HS-5 (cell line): ENCODE measurements at regions not wholly inside any gene's neighbourhood (a gene's known extent, or its start where the extent isn't known, plus 50 kb on each side); places are given as distances from the start of the nearest gene placed in this dataset.

Experiments
- DNase-seq: peaks from one replicate; pipeline ENCODE4 v3.0.0-alpha.2; 2012; ENCODE audit warnings: low read depth

- DNase-seq, result peak; percentile 48
Measured at GRCh38 chr18:11320986-11321385, 171.6 kb upstream of the PIEZO2 start.

DNA sequence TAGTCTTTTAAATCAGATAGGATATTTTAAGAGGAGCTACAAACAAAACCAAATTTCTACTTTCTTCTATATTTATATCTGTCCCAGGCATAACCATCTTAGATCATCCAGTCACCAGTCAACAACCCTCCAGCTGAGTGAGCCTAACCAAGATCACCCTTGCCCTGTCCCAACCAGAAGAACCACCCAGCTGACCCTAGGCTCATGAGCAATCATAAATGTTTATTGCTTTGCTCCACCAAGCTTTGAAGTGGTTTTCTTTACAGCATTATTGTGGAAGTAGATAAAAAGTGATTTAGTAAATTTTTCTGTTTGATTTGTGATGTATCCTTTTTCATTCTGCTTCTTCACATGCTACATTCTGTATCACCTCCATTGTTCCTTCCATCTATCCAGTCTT is 167.2 kb upstream of the PIEZO2 start:
- DNase-seq, result no peak

DNA sequence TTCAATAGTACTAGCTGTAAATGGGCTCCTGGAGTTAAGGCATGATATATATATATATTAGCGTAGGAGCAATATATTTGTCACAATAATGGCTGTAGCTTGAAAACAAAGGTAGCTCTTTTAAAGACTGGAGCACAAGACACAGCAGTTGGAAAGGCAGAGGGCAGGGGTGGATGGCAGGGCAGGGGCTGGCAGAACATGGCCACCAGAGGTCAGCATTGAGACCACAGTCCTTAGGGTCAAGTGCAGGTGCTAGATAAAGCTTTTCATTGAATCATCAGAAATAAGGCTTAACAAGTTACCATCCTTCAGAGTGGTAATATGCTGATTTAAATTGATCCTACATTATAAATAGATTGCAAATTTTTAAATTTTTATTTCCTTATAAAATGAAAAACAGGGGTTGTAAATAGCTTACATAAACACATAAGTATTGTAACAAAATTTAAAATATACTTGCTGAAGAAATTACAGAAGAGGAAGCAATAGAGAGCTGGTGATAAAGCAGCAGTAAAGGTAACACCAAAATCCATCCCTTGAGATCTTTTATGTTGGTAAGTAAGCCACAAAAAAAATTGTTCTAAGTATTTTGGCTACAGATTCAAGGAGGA is 161.2 kb upstream of the PIEZO2 start:
- DNase-seq, result no peak

GRCh38 chr18:11309172-11309571 is 159.8 kb upstream of the PIEZO2 start:
- DNase-seq, result no peak

GRCh38 chr18:11308499-11308898 is 159.1 kb upstream of the PIEZO2 start:
- DNase-seq, result no peak

DNA sequence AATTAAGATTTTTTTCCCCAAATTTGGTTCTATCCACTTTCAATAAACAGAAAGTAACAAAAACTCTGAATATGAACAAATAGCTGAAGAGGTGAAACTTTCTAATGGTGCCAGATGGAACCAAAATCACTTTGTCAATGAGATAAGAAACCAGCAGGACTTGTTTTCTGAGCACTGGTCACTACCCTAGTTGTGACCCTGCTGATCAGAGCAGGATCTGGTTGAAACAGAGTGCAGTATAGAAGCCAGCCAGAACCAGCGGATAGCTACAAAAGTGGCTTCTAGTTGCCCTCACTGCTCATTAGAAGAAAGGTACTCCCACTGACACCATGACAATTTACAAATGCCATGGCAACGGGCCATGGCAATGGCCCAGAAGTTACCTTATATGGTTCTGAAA is 158.3 kb upstream of the PIEZO2 start:
- no peak for DNase-seq

GRCh38 chr18:11305507-11305906 is 156.1 kb upstream of the PIEZO2 start:
- DNase-seq, result no peak

- DNase-seq, result no peak
Measured at GRCh38 chr18:11304928-11305327, 155.6 kb upstream of the PIEZO2 start.

GRCh38 chr18:11296946-11297345 is 147.6 kb upstream of the PIEZO2 start:
- DNase-seq, result no peak

GRCh38 chr18:11293794-11294193 is 144.4 kb upstream of the PIEZO2 start:
- DNase-seq, result no peak

DNA sequence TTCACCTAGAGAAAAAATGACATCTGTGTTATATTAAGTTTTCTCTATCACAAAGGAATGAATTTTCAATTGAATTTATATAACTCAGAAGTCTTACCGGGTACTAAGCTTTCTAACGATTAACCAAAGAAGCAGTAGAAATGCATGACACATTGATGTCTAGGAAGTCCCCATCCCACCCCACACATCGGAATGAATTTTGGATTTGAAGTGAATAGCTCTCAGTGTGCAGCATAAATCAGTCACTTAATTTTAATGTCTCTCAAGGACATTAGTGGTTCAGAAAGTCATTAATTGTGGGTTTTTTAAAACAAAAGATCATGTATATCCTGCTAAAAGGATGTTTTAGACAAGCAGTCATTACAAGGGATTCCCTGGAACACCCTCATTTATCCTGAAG is 141.4 kb upstream of the PIEZO2 start:
- DNase-seq, result no peak

GRCh38 chr18:11289248-11289647 is 139.9 kb upstream of the PIEZO2 start:
- DNase-seq, result no peak

- no peak for DNase-seq
Measured at GRCh38 chr18:11288401-11288800, 139.0 kb upstream of the PIEZO2 start.

DNA sequence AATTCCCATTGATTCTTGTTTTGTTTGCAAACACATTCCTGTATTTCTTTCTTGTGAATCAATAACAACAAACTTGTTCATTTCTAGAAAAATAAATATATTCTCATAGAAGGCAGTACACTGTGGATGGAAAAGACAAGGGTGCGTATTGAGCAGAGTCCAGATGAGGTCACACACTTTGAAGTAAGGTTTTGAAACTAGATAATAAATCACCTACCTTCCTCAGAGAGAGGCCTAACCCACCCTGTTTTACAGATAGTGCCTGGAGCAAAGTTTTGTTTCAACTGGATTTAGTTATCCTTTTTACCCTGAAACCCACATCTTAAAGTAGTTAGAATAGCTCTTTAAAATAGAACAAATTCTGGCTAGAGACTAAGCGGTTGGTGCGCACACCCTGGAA is 137.1 kb upstream of the PIEZO2 start:
- no peak for DNase-seq

DNA sequence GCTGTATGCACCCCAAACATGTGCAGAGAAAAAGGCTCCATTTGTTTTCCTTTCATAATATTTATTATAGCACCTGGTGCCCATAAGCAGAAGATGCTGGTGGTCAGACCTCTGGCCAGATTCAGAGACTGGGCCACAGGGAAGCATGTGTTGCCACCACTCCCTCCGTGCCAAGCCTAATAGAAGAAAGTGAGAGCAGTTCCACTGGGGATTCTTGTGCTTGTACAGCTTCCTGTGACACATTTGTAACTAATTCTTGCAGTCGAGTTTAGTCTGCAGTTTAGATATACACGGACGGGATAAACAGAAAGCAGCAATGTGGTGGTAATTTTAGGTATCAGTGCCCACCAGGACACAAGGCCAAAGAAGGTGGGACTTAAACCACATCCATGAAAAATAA is 135.4 kb upstream of the PIEZO2 start:
- no peak for DNase-seq

DNA sequence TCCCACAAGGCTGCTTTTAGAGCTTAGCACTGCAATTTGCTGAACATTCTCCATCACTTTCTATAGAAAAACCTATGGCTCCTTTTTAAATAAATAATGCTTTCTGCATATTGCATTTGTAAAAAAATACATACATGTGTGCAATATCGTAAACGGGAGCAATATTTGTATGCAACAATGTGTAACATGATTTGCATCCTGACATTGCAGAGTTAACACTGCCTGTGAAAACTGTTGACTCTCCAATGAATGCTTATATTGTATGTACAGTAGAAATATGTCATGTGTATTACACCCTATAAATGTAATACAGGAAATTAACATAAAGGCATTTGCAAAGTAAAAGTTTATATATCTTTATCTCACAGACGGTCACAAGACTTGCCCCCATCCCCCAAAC is 135.0 kb upstream of the PIEZO2 start:
- no peak for DNase-seq

DNA sequence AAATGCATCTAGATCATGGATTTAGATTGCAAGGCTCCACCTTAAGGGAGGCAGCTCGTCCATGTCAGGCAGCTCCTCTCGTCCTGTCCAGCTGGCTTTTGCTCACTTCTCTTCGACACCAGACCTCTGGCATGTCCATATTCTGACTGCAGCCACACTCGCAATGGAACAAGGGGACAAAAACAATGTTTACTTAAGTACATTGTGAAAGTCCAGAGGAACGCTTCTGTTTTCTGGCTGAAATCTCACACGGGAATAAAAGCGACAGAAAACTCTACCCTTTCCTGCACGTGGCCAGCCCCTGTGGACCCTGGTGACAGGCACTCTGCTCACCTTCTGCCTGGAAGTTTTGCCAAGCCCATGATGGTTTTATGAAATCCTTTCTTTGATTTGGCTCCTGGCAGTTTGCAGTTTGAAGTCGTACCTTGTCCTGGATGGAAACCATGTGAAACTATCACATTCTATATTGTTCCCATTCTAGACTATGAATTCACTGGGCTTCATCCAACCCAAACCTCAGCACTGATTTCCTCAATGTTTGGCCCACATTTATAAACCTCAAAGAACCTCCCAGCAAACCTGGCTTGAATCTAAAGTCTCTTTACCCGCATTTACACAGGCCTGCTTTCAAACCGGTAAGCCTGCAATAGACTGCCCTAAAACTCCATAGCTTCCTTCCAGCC is 134.3 kb upstream of the PIEZO2 start:
- no peak for DNase-seq

- DNase-seq, result no peak
Measured at GRCh38 chr18:11279461-11279860, 130.1 kb upstream of the PIEZO2 start.

DNA sequence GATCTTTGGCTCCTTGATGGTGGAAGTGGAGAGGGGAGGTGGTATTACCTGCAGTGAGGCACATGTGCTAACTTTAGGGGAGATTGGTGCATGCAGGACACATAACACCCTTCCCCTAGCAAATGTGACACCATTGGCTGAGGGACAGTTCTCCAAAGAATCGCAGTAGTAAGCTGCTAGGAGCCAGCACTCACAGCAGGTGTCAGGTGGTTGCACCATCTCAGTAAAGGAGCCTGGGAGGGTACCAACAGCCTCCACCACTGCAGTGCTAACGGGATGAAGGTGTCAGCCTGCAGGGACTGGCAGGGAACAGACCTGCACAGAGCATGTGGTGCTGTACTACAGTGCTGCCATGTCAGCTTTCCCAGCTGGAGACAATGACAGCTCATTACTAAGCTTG is 127.3 kb upstream of the PIEZO2 start:
- DNase-seq, result no peak

GRCh38 chr18:11274144-11274794 is 124.9 kb upstream of the PIEZO2 start:
- no peak for DNase-seq

DNA sequence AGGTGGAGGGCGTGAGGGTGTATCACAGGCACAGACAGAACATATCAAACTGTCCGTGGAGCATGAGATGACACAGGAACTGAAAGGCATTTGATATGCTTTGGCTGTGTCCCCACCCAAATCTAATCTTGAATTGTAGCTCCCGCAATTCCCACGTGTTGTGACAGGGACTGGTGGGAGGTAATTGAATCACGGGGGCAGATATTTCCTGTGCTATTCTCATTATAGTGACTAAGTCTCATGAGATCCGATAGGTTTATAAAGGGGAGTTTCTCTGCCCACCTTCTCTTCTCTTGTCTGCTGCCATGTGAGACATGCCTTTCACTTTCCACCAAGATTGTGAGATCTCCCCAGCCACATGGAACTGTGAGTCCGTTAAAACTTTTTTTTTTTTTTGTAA is 123.1 kb upstream of the PIEZO2 start:
- DNase-seq, result no peak

DNA sequence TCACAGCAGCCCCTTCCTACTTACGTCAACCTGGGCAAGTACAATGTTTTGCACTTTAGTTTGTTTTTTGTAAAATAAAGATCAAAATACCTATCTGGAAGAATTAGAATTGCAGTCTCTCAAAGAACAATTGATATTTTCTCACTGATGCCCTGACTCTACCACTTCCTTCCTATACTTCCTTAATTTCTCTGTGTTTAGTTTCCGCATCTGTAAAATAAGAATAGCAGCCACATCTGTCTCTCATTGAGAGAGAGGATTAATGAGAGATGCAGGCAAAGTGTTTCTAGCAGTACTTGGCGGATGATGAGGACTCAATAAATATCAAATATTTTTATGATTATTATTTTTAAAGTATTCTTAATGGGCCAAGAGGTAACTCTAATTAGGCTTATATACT is 122.6 kb upstream of the PIEZO2 start:
- DNase-seq, result no peak

DNA sequence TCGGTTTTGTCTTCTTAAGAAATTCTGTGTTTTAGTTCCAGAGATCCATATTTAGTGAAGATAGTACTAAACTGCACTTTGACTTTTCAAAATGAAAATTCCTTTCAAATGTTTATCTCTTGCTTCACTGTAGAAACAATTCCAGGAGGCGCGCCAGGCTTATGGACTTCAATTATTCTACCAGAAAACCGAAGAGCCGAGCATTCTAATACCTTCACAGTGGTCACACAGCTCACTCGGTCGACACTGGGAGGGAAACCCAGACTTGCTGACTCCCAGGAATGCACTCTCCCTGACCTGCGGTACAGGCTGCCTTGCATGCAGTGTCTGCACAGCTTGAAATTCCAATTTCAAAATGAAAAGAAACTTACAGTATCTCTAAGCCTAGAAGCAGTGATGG is 119.9 kb upstream of the PIEZO2 start:
- no peak for DNase-seq

GRCh38 chr18:11268741-11269233 is 119.4 kb upstream of the PIEZO2 start:
- DNase-seq, result no peak
